GM19372 (cell line): ENCODE measurements at regions not wholly inside any gene's neighbourhood (a gene's known extent, or its start where the extent isn't known, plus 50 kb on each side); places are given as distances from the start of the nearest gene placed in this dataset.

Experiments
- ATAC-seq: cut with Tn5 transposase; IDR thresholded peaks from one replicate; pipeline ENCODE4 v1.9.1; 2021; ENCODE audit warnings: mild to moderate bottlenecking, low read depth, moderate library complexity; ENCODE audit not compliant: unreplicated experiment

- ATAC-seq = no peak
These were observed 213.3 kb downstream of the SH3BP4 start for GRCh38 chr2:235165136-235165535.

- ATAC-seq = no peak
These were observed 213.8 kb downstream of the SH3BP4 start for GRCh38 chr2:235165631-235166030.

- ATAC-seq = no peak
These were observed 216.6 kb downstream of the SH3BP4 start for GRCh38 chr2:235168174-235168979.

- ATAC-seq = no peak
These were observed 218.2 kb downstream of the SH3BP4 start for GRCh38 chr2:235170016-235170415.

- no peak for ATAC-seq
These were observed 219.0 kb downstream of the SH3BP4 start for GRCh38 chr2:235170536-235171521.

GRCh38 chr2:235171550-235172031 lies 219.8 kb downstream of the SH3BP4 start:
- ATAC-seq = no peak

- no peak for ATAC-seq
These were observed 228.8 kb downstream of the SH3BP4 start for GRCh38 chr2:235180642-235181041.

- ATAC-seq = no peak
These were observed 232.0 kb downstream of the SH3BP4 start for GRCh38 chr2:235183786-235184185.

GRCh38 chr2:235187806-235188205 lies 236.0 kb downstream of the SH3BP4 start:
- no peak for ATAC-seq

GRCh38 chr2:235191486-235191885 lies 239.7 kb downstream of the SH3BP4 start:
- no peak for ATAC-seq

GRCh38 chr2:235191978-235192377 lies 240.2 kb downstream of the SH3BP4 start:
- no peak for ATAC-seq

- no peak for ATAC-seq
These were observed 242.5 kb downstream of the SH3BP4 start for GRCh38 chr2:235194351-235194750.

- no peak for ATAC-seq
These were observed 243.0 kb downstream of the SH3BP4 start for GRCh38 chr2:235194836-235195235.

GRCh38 chr2:235195921-235196320 lies 244.1 kb downstream of the SH3BP4 start:
- ATAC-seq = no peak

GRCh38 chr2:235199128-235199527 lies 247.3 kb downstream of the SH3BP4 start:
- no peak for ATAC-seq

- no peak for ATAC-seq
These were observed 248.4 kb downstream of the SH3BP4 start for GRCh38 chr2:235200216-235200615.

- ATAC-seq = no peak
These were observed 249.9 kb downstream of the SH3BP4 start for GRCh38 chr2:235201756-235202155.

- no peak for ATAC-seq
These were observed 253.1 kb downstream of the SH3BP4 start for GRCh38 chr2:235204948-235205347.

- no peak for ATAC-seq
These were observed 254.6 kb downstream of the SH3BP4 start for GRCh38 chr2:235206399-235206798.

GRCh38 chr2:235206980-235207579 lies 255.3 kb downstream of the SH3BP4 start:
- no peak for ATAC-seq

- ATAC-seq = no peak
These were observed 259.2 kb downstream of the SH3BP4 start for GRCh38 chr2:235211056-235211455.
